ENCODE measurements at regions not wholly inside any gene's neighbourhood (a gene's known extent, or its start where the extent isn't known, plus 50 kb on each side); places are given as distances from the start of the nearest gene placed in this dataset.
"Not testable (repeated sequence)": the region's sequence is repeated elsewhere in the genome, so short reads cannot be mapped to it uniquely, and the experiment has no call there.

DNA sequence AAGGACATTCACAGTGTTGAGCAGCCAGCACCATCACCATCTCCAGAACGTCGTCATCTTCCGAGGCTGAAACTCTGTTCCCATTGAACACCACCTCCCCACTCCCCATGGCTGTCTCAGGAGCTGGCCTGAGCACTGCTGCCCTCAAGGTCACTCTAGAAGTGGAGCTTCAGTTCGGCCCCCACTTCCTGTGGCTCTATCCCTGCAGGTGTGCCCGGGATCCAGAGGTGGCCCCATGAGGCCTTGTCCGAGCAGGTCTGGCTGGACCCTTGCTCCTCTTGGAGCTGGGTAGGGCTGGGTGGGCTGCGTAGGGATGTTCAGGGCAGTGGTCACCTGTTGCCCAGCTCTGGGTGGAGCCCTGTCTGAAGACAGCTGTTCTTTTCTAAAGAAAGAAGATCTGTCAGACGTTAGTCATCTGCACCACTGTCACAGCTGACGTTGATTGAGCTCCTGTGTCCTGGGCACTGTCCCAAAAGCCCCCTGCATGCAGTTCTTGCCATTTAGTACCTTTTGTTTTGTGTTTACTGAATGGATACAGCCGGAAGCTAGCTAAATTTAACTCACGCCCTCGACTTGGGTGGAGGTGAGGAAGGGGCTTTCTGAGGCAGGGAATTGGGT lies 75.5 kb upstream of the CLDN5 start:
- DNase-seq (ENCODE audit: low spot score) = no peak
- TF ChIP-seq CTCF (IDR thresholded peaks at IDR 0.05; ENCODE audit: borderline replicate concordance, control extremely low read depth, extremely low read depth, insufficient read depth, missing control alignments) = no peak
- in situ Hi-C loops (cut with MboI; ENCODE audit: low sequenced_read_pairs, unreplicated experiment) = no loop called here

- in situ Hi-C loops (cut with MboI; ENCODE audit: low sequenced_read_pairs, unreplicated experiment); DNase-seq (ENCODE audit: low spot score): not testable (repeated sequence)
Observed at GRCh38 chr22:19603346-19603745, 79.1 kb upstream of the CLDN5 start.

DNA sequence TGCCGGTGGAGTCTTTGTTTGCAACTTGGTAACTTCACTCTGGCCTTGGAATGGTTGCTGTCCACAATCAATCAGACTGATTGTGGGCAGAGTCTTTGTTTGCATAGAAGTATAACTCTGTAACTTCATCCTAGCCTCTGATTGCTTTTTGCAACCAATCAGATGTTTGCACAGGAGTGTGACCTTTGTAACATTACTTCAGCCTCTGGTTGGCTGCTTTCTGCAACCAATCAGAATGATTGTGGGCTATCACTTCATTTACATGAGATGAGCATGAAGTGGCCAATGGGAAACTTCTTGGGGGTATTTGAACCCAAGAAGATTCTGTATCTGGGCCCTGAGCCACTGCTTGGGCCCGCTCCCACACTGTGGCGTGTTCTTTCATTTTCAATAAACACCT lies 79.6 kb upstream of the CLDN5 start:
- no peak for DNase-seq (ENCODE audit: low spot score)
- in situ Hi-C loops (cut with MboI; ENCODE audit: low sequenced_read_pairs, unreplicated experiment) = no loop called here
- no peak for TF ChIP-seq CTCF (IDR thresholded peaks at IDR 0.05; ENCODE audit: borderline replicate concordance, control extremely low read depth, extremely low read depth, insufficient read depth, missing control alignments)

DNA sequence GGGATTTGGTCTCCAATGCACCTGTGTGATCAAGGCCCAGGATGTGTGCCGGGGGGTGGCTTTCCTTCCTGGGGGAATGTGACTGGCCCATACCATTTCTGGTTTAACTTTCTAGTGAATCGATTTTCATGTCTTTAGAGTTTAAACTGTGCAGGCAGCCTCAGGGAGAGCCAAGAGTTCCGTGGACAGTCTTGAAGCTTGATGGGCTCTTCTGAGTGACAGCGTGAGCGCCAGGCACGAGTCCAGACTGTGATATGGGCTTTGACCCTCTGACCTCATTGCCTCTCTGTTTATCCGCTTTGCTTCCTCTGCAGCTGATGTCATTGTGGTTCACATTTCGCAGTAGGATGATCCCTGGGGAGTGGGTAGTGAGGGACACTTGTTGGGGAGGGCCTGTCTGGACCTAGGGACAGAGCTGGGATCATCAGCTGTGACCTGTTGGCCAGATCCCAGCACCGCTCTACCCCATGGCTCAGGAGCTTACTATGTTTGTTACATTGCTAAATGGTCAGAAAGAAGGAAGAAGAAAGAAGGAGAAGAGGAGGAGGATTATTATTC lies 80.6 kb upstream of the CLDN5 start:
- DNase-seq (ENCODE audit: low spot score) = no peak
- in situ Hi-C loops (cut with MboI; ENCODE audit: low sequenced_read_pairs, unreplicated experiment) = no loop called here
- TF ChIP-seq CTCF (IDR thresholded peaks at IDR 0.05; ENCODE audit: borderline replicate concordance, control extremely low read depth, extremely low read depth, insufficient read depth, missing control alignments) = no peak

DNA sequence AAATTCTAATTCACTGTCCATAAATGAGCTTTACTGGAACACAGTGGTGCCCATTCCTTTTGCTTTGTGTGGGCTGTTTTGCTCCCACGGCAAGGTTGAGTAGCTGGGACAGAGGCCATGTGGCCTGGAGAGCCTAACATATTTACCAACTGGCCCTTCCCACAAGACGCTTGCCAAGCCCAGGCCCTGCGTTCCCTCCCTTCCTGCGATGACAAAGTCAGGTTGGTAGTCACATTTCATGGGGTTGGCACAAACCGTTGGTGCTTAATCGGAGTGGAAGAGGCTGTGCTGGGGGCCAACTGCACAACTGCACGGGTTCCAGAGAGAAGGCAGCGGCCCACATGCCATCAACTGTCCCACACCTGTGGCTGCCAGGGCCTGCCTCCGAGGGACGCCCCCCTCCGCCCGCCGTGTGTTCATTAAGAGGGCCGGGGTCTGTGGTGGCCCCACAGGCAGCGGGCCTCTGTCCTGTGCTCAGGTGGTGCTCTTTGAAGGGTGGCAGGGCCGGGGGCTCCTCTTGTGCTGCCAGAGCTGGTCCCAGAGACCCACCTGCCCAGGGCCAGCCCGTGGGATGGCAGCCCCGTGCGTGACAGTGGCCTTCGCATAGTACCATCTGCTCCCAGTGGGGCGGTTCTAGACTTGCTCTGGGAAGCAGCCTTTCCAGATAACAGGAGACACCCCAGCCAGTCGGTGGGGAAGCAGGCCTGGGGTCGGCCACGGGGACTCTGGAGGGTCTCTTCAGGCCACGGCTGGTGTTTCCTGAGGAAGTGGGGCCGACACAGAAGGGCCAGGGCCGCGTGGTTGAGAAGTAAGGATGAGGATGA lies 81.5 kb upstream of the CLDN5 start:
- in situ Hi-C loops (cut with MboI; ENCODE audit: low sequenced_read_pairs, unreplicated experiment) = no loop called here
- TF ChIP-seq CTCF (IDR thresholded peaks at IDR 0.05; ENCODE audit: borderline replicate concordance, control extremely low read depth, extremely low read depth, insufficient read depth, missing control alignments) = no peak
- DNase-seq (ENCODE audit: low spot score) = no peak

GRCh38 chr22:19606332-19607191 lies 82.4 kb upstream of the CLDN5 start:
- DNase-seq (ENCODE audit: low spot score) = no peak
- no peak for TF ChIP-seq CTCF (IDR thresholded peaks at IDR 0.05; ENCODE audit: borderline replicate concordance, control extremely low read depth, extremely low read depth, insufficient read depth, missing control alignments)
- in situ Hi-C loops (cut with MboI; ENCODE audit: low sequenced_read_pairs, unreplicated experiment) = no loop called here

All from GM13976 (cell line).